ENCODE measurements at regions not wholly inside any gene's neighbourhood (a gene's known extent, or its start where the extent isn't known, plus 50 kb on each side); places are given as distances from the start of the nearest gene placed in this dataset.

DNA sequence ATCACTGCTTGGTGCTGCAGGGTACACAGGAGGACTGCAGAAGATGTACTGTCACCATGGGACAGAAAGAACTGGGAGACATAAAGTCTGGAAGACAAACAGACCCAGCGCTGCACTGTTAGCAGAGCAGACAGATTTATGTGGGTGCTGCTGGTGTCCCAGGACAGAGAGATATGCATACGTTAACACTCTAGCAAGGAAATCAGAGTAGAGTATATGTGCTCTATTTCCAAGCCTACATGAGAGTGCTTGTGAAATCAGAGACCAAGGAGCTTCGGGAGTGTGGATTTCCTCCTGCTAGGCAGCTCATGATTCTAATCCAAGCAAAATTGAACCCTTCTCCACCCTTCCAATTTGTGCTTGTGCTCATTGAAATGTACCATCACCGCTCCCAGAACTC, 416.5 kb downstream of the VRK1 start (continued):
- TF ChIP-seq JUNB (CRISPR knock-in tag; IDR thresholded peaks at IDR 0.05; ENCODE audit: borderline replicate concordance) (no peak), ASH2L (IDR thresholded peaks at IDR 0.05; ENCODE audit: insufficient read length, low read depth, low read length) (no peak), ZNF337 (CRISPR knock-in tag; IDR thresholded peaks at IDR 0.05; ENCODE audit: borderline replicate concordance, low read depth) (no peak), ZNF704 (CRISPR knock-in tag; IDR thresholded peaks at IDR 0.05; ENCODE audit: borderline replicate concordance) (no peak), ZNF331 (CRISPR knock-in tag; IDR thresholded peaks at IDR 0.05) (no peak), SSRP1 (CRISPR knock-in tag; IDR thresholded peaks at IDR 0.05) (no peak)
- TF ChIP-seq, protein P1, sequence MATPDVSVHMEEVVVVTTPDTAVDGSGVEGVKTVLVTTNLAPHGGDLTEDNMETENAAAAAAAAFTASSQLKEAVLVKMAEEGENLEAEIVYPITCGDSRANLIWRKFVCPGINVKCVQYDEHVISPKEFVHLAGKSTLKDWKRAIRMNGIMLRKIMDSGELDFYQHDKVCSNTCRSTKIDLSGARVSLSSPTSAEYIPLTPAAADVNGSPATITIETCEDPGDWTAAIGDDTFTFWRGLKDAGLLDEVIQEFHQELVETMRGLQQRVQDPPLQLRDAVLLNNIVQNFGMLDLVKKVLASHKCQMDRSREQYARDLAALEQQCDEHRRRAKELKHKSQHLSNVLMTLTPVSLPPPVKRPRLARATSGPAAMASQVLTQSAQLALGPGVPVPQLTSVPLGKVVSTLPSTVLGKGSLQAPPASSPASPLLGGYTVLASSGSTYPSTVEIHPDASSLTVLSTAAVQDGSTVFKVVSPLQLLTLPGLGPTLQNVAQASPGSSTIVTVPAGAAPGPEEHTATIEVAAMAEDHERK (CRISPR knock-in tag; IDR thresholded peaks at IDR 0.05; ENCODE audit: low read depth), result no peak

DNA sequence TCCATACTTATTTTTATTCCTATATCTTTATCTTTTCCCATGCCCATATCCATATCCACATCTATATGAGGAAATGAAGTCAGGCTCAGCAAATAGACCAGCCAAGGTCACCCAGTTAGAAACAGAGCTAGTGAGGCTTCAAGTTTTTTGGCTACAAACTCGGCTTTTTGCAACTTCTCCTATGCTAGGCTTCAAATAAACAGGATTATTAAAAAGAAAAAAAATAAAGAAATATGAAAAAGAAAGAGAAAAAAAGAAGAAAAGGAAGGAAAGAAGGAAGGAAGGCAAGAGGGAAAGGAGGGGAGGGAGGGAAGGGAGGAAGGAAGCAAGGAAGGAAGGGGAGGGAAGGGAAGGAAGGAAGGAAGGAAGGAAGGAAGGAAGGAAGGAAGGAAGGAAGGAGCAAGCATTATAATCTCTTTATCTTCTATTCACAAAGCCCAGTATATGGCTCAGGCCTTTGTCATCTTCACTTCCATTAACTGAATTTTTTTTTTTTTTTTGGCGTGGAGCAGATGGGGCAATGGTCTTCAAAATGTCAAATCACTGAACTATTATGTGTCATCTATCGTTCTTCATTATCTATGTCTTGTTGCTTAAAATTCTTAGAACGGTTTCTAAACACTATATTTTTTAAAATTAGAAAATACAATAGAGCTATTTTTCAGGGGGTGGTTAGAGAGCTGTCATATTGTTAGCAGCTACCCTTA, 418.2 kb downstream of the VRK1 start:
- BruUV-seq (replicated peaks), result no TSS peak
- CTCF ChIA-PET (ENCODE audit: low intra/inter-chr PET ratio, low total read pairs), result no interaction called here
- intact Hi-C loops (cut with micrococcal nuclease; ENCODE audit: unreplicated experiment), result no loop called here

More for the DNA sequence above, 418.2 kb downstream of the VRK1 start:
- no peak overlapping the region for H3K27ac ChIP-seq (ENCODE audit: extremely low read length, insufficient read depth, low read length)
- H3K4me3 ChIP-seq (replicated peaks in 1 of 3; ENCODE audit: insufficient read depth in 1 of 3, low read depth in 2 of 3, low read length in 3 of 3), result no peak overlapping the region
- no peak for ATAC-seq
- 1% methylated on average over 4 of the region's 4 CpGs for WGBS (ENCODE audit: low lambda C conversion rate)
- peaks cover 0 to 20% of the 10 kb centered on the region in 2 experiments; a peak in 2 of 5 replicates for H3K27me3 ChIP-seq (ENCODE audit: control insufficient read depth in 1 of 2, insufficient read depth in 2 of 2, low read length in 2 of 2)
- H3K36me3 ChIP-seq (replicated peaks in 1 of 2; ENCODE audit: control insufficient read depth in 1 of 2, insufficient read depth in 2 of 2, low read length in 2 of 2), result no peaks in the 10 kb centered on the region
- no peak overlapping the region for H2AFZ ChIP-seq (ENCODE audit: low read length)
- H3K9ac ChIP-seq (ENCODE audit: insufficient read depth, low read depth, low read length), result no peak overlapping the region
- H3K4me1 ChIP-seq (ENCODE audit: insufficient read depth, low read length), result no peaks in the 10 kb centered on the region
- in situ Hi-C loops (cut with HindIII; ENCODE audit: extremely low pct_ligation_motif_present, low pct_unique_long_range_greater_than_20kb), result no loop called here
- H4K20me1 ChIP-seq (ENCODE audit: insufficient read depth, low read length), result no peaks in the 10 kb centered on the region
- no peaks in the 10 kb centered on the region for H3K9me3 ChIP-seq (ENCODE audit: low read length)
- no peak overlapping the region for H3K4me2 ChIP-seq (ENCODE audit: low read depth, low read length)
- POLR2A ChIA-PET, result no interaction called here
- TF ChIP-seq HNRNPK (IDR thresholded peaks at IDR 0.05; ENCODE audit: low read depth, low read length, poor library complexity, severe bottlenecking) (peak; percentile 29), WIZ (CRISPR knock-in tag; IDR thresholded peaks at IDR 0.05) (no peak), ZNF7 (CRISPR knock-in tag; IDR thresholded peaks at IDR 0.05) (no peak), ZGPAT (CRISPR knock-in tag; IDR thresholded peaks at IDR 0.05) (no peak), ZBTB14 (CRISPR knock-in tag; IDR thresholded peaks at IDR 0.05) (no peak)
- TF ChIP-seq, protein P2, sequence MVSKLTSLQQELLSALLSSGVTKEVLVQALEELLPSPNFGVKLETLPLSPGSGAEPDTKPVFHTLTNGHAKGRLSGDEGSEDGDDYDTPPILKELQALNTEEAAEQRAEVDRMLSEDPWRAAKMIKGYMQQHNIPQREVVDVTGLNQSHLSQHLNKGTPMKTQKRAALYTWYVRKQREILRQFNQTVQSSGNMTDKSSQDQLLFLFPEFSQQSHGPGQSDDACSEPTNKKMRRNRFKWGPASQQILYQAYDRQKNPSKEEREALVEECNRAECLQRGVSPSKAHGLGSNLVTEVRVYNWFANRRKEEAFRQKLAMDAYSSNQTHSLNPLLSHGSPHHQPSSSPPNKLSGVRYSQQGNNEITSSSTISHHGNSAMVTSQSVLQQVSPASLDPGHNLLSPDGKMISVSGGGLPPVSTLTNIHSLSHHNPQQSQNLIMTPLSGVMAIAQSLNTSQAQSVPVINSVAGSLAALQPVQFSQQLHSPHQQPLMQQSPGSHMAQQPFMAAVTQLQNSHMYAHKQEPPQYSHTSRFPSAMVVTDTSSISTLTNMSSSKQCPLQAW (CRISPR knock-in tag; IDR thresholded peaks at IDR 0.05), result no peak
- no peak for FAIRE-seq
- no peaks in the 10 kb centered on the region for H3K79me2 ChIP-seq (ENCODE audit: insufficient read depth, low read length)
- DNase-seq (ENCODE audit: low spot score), result no peak

All from HepG2 (cell line).